ENCODE measurements at regions not wholly inside any gene's neighbourhood (a gene's known extent, or its start where the extent isn't known, plus 50 kb on each side); places are given as distances from the start of the nearest gene placed in this dataset.
"Not testable (repeated sequence)": the region's sequence is repeated elsewhere in the genome, so short reads cannot be mapped to it uniquely, and the experiment has no call there.

DNA sequence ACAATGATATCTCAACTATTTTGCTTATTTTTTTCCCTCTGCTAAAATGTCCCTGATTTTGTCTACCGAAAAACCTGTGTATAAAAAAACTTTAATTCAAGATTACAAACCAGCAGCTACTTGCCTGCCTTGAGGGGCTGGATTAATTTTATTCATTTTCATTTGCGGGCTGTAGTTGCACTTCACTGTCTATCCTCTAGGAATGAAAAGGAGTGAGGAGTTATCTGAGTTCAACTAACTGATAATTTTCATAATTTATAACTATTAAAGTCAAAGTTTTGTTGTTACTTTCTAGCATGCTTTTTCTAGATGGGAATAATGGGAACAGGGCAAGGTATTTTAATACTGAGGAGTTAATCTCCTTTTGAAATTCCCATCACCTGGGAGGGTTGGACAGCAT lies 50.3 kb upstream of the AGTPBP1 start:
- not testable (repeated sequence) for H3K9me3 ChIP-seq (ENCODE audit: control insufficient read depth in 5 of 5, low read length in 5 of 5); H3K27ac ChIP-seq (ENCODE audit: low read depth, low read length); H3K9ac ChIP-seq (ENCODE audit: low read length in 5 of 5); H3K27me3 ChIP-seq (ENCODE audit: control insufficient read depth in 5 of 5, insufficient read depth in 4 of 5, low read length in 5 of 5); H3K4me3 ChIP-seq (ENCODE audit: low read depth in 1 of 5, low read length in 5 of 5); H3K36me3 ChIP-seq (ENCODE audit: control insufficient read depth in 5 of 5, insufficient read depth in 5 of 5, low read length in 5 of 5); H3K4me1 ChIP-seq (ENCODE audit: control insufficient read depth in 5 of 5, insufficient read depth in 5 of 5, low read length in 5 of 5)

DNA sequence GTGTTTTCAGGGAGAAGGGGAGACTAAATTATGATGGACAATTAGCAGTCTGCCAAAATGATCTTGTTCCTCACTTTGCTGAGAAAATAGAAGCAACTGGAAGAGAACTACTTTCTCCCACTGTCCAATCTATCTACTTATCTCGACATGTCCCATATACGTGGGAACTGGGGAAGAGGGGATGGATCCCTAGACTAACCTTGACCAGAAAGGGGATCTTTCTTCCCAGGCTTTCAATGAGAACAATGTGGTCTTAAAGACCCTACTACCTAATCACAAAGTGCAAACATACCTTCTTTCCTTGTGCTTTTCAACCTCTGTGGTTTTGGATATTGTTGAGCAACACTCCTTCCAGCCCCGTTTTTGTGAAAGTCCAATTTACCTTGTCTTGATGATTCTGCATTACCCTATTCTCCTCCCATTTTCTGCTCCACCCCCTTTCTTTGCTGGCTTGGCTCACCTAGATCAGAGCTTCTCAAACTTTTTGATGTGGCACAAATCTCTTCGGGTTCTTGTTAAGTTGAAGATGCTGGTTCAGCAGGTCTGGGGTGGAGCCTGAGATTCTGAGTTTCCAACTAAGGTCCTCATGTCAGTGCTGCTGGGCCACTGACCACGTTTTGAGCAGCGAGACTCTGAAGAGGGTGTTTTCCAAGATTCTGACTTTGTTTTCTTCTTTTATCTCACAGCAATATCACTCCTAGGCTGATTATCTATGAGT lies 61.4 kb upstream of the AGTPBP1 start:
- H3K27ac ChIP-seq (ENCODE audit: low read depth, low read length); H3K4me1 ChIP-seq (ENCODE audit: control insufficient read depth in 5 of 5, insufficient read depth in 5 of 5, low read length in 5 of 5); H3K4me3 ChIP-seq (ENCODE audit: low read depth in 1 of 5, low read length in 5 of 5); H3K27me3 ChIP-seq (ENCODE audit: control insufficient read depth in 5 of 5, insufficient read depth in 4 of 5, low read length in 5 of 5); H3K36me3 ChIP-seq (ENCODE audit: control insufficient read depth in 5 of 5, insufficient read depth in 5 of 5, low read length in 5 of 5); H3K9ac ChIP-seq (ENCODE audit: low read length in 5 of 5); H3K9me3 ChIP-seq (ENCODE audit: control insufficient read depth in 5 of 5, low read length in 5 of 5): not testable (repeated sequence)

DNA sequence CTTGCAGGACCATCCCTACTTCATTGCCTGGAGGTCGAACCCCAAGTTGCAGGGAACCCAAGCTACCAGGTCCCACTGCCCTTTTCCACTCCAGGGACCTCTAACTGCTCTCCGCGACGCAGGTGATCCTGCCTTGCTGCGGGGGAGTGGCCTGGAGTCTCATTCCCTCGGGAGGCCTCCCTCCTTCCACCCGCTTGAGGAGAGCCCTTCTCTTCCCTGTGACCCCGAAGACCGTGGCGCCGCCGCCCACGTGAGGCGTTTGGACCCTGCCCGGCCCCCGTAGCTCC lies 63.0 kb upstream of the AGTPBP1 start:
- not testable (repeated sequence) for H3K9me3 ChIP-seq (ENCODE audit: control insufficient read depth in 5 of 5, low read length in 5 of 5); H3K27ac ChIP-seq (ENCODE audit: low read depth, low read length); H3K9ac ChIP-seq (ENCODE audit: low read length in 5 of 5); H3K4me1 ChIP-seq (ENCODE audit: control insufficient read depth in 5 of 5, insufficient read depth in 5 of 5, low read length in 5 of 5); H3K27me3 ChIP-seq (ENCODE audit: control insufficient read depth in 5 of 5, insufficient read depth in 4 of 5, low read length in 5 of 5)
- Histone ChIP-seq H3K4me3 (ENCODE audit: low read depth in 1 of 5, low read length in 5 of 5) (peak overlapping the region; percentile 41 to 80 (median 59)), H3K36me3 (ENCODE audit: control insufficient read depth in 5 of 5, insufficient read depth in 5 of 5, low read length in 5 of 5) (peaks cover 0 to 15% (median 3%) of the 10 kb centered on the region in 5 donors)

DNA sequence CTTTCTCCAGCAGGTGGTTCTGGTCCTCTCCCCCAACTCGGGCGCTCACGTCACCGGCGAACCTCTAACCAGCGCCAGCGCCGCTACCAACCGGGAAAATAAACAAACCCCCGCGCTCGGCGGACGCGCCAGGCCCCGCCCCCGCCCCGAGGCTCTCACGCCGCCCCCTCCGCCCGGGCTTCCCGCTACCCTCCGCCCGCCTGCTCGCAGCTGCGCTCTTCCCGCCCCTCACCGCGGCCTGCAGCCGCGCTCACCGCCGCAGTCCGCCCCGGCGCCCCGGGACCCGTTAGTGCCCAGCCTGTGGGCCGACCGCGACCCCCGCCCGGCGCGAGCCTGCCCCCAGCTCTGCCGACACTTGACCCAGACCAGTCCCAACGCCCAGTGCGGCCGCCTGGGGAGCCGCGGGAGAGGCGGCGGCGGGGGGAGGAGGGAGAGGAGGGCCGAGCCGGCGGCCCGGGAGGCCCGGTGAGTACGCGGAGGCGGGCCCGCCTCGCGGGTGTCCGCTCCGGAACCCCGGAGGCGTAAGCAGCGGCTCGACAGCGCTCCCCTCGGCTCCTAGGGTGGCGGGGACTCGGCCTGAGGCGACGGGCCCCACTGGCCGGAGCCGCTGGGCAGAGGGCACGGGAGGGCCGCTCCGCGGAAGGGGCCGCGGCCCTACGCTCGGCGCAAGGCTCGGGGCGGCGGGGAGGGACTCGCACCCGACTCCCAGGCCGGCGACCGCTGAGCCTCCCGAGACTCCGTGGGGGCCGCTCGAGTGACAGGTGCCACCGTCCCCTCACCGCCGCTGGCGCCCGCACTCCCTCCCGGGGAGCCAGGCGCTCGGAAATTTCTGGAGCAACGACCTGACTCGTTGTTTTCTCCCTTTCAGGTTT lies 63.6 kb upstream of the AGTPBP1 start:
- H3K27ac ChIP-seq (ENCODE audit: low read depth, low read length) = peak overlapping the region; percentile 75
- not testable (repeated sequence) for H3K27me3 ChIP-seq (ENCODE audit: control insufficient read depth in 5 of 5, insufficient read depth in 4 of 5, low read length in 5 of 5); H3K4me1 ChIP-seq (ENCODE audit: control insufficient read depth in 5 of 5, insufficient read depth in 5 of 5, low read length in 5 of 5); H3K9me3 ChIP-seq (ENCODE audit: control insufficient read depth in 5 of 5, low read length in 5 of 5)
- H3K4me3 ChIP-seq (ENCODE audit: low read depth in 1 of 5, low read length in 5 of 5) = peak overlapping the region; percentile 67 to 80 (median 74)
- peaks cover 0 to 15% (median 3%) of the 10 kb centered on the region in 5 donors for H3K36me3 ChIP-seq (ENCODE audit: control insufficient read depth in 5 of 5, insufficient read depth in 5 of 5, low read length in 5 of 5)
- peak overlapping the region; percentile 64 to 92 (median 87) for H3K9ac ChIP-seq (ENCODE audit: low read length in 5 of 5)

DNA sequence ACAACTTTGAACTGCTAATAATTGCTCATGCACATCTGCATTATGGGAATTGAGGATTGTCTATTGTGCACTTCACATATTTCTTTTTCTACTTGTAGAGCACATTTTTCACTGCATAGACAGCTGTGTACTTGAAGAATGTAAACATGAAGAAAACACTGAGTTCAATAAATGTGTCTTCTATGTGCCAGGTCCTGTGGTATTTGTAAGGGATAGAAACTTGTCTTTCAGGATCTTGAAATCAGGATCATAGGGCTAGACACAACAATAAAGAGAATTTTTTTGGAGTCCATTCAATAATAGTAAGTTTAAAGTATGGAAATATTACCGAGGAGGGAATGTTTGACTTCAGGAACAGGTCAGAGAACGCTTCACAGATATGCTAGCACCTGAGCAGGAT lies 66.6 kb upstream of the AGTPBP1 start:
- not testable (repeated sequence) for H3K9me3 ChIP-seq (ENCODE audit: control insufficient read depth in 5 of 5, low read length in 5 of 5); H3K27me3 ChIP-seq (ENCODE audit: control insufficient read depth in 5 of 5, insufficient read depth in 4 of 5, low read length in 5 of 5); H3K27ac ChIP-seq (ENCODE audit: low read depth, low read length); H3K9ac ChIP-seq (ENCODE audit: low read length in 5 of 5); H3K4me1 ChIP-seq (ENCODE audit: control insufficient read depth in 5 of 5, insufficient read depth in 5 of 5, low read length in 5 of 5); H3K4me3 ChIP-seq (ENCODE audit: low read depth in 1 of 5, low read length in 5 of 5)
- H3K36me3 ChIP-seq (ENCODE audit: control insufficient read depth in 5 of 5, insufficient read depth in 5 of 5, low read length in 5 of 5) = peaks cover 0 to 16% (median 3%) of the 10 kb centered on the region in 5 donors

DNA sequence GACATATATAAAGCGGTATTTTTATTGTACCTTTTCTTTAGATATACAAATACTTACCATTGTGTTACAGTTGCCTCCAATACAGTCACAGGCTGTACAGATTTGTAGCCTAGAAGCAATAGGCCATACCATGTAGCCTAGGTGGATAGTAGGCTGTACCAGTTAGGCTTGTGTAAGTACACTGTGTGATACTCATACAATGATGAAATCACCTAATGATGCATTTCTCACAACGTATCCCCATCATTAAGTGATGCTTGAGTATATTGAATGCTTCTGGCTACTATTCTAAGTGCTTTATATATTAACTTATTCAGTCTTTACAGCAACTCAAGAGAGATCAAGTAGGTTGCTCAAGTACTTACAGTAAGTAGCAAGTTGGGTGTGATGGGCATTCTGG lies 71.6 kb upstream of the AGTPBP1 start:
- H3K36me3 ChIP-seq (ENCODE audit: control insufficient read depth in 5 of 5, insufficient read depth in 5 of 5, low read length in 5 of 5); H3K9ac ChIP-seq (ENCODE audit: low read length in 5 of 5); H3K4me1 ChIP-seq (ENCODE audit: control insufficient read depth in 5 of 5, insufficient read depth in 5 of 5, low read length in 5 of 5); H3K27me3 ChIP-seq (ENCODE audit: control insufficient read depth in 5 of 5, insufficient read depth in 4 of 5, low read length in 5 of 5); H3K4me3 ChIP-seq (ENCODE audit: low read depth in 1 of 5, low read length in 5 of 5); H3K9me3 ChIP-seq (ENCODE audit: control insufficient read depth in 5 of 5, low read length in 5 of 5); H3K27ac ChIP-seq (ENCODE audit: low read depth, low read length): not testable (repeated sequence)

DNA sequence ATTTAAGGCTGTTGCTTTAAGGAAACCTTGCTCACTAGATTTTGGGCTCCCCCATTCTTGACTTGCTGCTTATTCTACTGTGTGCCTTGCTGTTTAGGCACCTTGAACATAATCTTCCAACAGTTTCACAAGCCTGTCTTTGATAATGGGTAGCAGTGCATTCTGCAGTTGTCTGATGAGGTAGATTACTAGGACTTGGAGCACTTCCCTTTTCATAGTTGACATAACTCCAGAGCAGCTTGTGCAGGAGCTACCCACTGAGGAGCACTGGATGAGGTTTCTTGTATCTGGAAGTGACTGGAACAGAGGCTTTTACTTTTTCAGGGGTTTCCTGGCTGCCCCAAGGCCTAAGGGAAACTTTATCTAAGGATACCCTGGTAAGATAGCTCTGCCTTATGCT lies 73.0 kb upstream of the AGTPBP1 start:
- H3K27ac ChIP-seq (ENCODE audit: low read depth, low read length); H3K4me3 ChIP-seq (ENCODE audit: low read depth in 1 of 5, low read length in 5 of 5); H3K9ac ChIP-seq (ENCODE audit: low read length in 5 of 5); H3K36me3 ChIP-seq (ENCODE audit: control insufficient read depth in 5 of 5, insufficient read depth in 5 of 5, low read length in 5 of 5); H3K27me3 ChIP-seq (ENCODE audit: control insufficient read depth in 5 of 5, insufficient read depth in 4 of 5, low read length in 5 of 5); H3K9me3 ChIP-seq (ENCODE audit: control insufficient read depth in 5 of 5, low read length in 5 of 5); H3K4me1 ChIP-seq (ENCODE audit: control insufficient read depth in 5 of 5, insufficient read depth in 5 of 5, low read length in 5 of 5): not testable (repeated sequence)

DNA sequence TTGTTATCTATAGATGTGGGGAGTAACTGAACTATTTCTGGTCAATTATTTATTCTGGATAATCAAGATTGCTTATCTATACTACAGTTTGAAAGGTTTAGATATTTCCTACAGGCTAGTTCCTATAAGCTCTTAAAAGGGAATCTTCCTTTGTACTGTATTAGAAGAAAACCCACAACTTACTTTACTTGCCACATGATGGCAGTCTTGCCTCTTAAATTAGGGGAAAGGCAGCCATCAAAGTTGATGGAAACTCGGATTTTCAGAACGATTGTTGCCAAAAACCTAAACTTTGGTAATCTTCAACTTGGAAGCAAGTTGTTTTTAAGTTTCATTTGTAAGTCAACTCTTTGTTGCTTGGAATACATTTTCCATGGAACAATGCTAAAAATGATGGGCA lies 77.2 kb upstream of the AGTPBP1 start:
- not testable (repeated sequence) for H3K9me3 ChIP-seq (ENCODE audit: control insufficient read depth in 5 of 5, low read length in 5 of 5); H3K27me3 ChIP-seq (ENCODE audit: control insufficient read depth in 5 of 5, insufficient read depth in 4 of 5, low read length in 5 of 5); H3K4me1 ChIP-seq (ENCODE audit: control insufficient read depth in 5 of 5, insufficient read depth in 5 of 5, low read length in 5 of 5); H3K9ac ChIP-seq (ENCODE audit: low read length in 5 of 5); H3K36me3 ChIP-seq (ENCODE audit: control insufficient read depth in 5 of 5, insufficient read depth in 5 of 5, low read length in 5 of 5); H3K27ac ChIP-seq (ENCODE audit: low read depth, low read length); H3K4me3 ChIP-seq (ENCODE audit: low read depth in 1 of 5, low read length in 5 of 5)

DNA sequence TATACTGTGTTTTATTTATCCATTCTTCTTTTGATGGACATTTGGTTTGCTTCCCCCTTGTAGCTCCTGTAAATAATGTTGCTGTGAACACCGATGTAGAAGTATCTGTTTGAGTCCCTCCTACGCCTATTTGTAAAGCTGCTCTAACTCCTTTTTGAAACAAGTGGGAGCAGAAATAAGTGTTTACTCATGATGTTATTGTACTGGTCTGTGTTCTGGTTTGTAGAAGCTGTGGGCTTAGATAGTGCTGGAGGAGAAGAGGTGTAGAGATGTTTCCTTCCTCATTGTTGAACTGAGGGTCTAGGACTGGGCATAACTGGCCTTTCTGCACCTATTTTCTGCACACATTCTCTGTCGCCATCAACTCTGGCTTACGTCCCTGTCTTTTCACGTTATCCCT lies 78.8 kb upstream of the AGTPBP1 start:
- not testable (repeated sequence) for H3K36me3 ChIP-seq (ENCODE audit: control insufficient read depth in 5 of 5, insufficient read depth in 5 of 5, low read length in 5 of 5); H3K27ac ChIP-seq (ENCODE audit: low read depth, low read length); H3K4me1 ChIP-seq (ENCODE audit: control insufficient read depth in 5 of 5, insufficient read depth in 5 of 5, low read length in 5 of 5); H3K9me3 ChIP-seq (ENCODE audit: control insufficient read depth in 5 of 5, low read length in 5 of 5); H3K9ac ChIP-seq (ENCODE audit: low read length in 5 of 5); H3K27me3 ChIP-seq (ENCODE audit: control insufficient read depth in 5 of 5, insufficient read depth in 4 of 5, low read length in 5 of 5); H3K4me3 ChIP-seq (ENCODE audit: low read depth in 1 of 5, low read length in 5 of 5)

DNA sequence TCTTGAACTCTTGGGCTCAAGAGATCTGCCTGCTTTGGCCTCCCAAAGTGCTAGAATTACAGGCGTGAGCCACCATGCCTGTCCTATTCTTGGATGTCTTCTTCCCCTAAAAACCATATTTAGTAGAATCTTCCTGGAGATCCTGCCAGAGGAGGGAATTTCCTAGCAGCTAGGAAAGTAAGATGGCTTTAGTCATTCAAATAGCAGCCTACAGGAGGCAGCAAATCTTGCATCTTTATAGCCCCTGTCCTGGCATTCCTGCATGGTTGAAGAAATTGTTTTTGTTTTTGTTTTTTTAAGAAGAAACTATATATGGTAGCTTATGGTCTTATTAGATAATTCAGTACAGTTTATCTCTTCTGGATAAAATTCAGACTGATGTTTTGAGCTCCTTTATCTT lies 83.2 kb upstream of the AGTPBP1 start:
- H3K27ac ChIP-seq (ENCODE audit: low read depth, low read length); H3K27me3 ChIP-seq (ENCODE audit: control insufficient read depth in 5 of 5, insufficient read depth in 4 of 5, low read length in 5 of 5); H3K4me1 ChIP-seq (ENCODE audit: control insufficient read depth in 5 of 5, insufficient read depth in 5 of 5, low read length in 5 of 5); H3K4me3 ChIP-seq (ENCODE audit: low read depth in 1 of 5, low read length in 5 of 5); H3K9ac ChIP-seq (ENCODE audit: low read length in 5 of 5); H3K36me3 ChIP-seq (ENCODE audit: control insufficient read depth in 5 of 5, insufficient read depth in 5 of 5, low read length in 5 of 5); H3K9me3 ChIP-seq (ENCODE audit: control insufficient read depth in 5 of 5, low read length in 5 of 5): not testable (repeated sequence)
